T-helper 17 cell (primary cell): ENCODE measurements at regions not wholly inside any gene's neighbourhood (a gene's known extent, or its start where the extent isn't known, plus 50 kb on each side); places are given as distances from the start of the nearest gene placed in this dataset.
"Not testable (repeated sequence)": the region's sequence is repeated elsewhere in the genome, so short reads cannot be mapped to it uniquely, and the experiment has no call there.

ENCODE experiments used
- ATAC-seq: fragments of 150-1000 bp; cut with Tn5 transposase; 2 replicates; pipeline ENCODE4 v1.10.0; 2021; ENCODE audit warnings: mild to moderate bottlenecking, moderate library complexity
- DNase-seq, 3 donors: peaks; one replicate each; pipeline versions ENCODE4 v3.0.0 to v3.0.0-alpha.2; 2020 to 2021
- H3K9me3 ChIP-seq: one replicate; pipeline ENCODE4 v1.7.0; 2013; ENCODE audit warnings: low read length, mild to moderate bottlenecking; ENCODE audit not compliant: control insufficient read depth, poor library complexity, severe bottlenecking
- H3K27ac Mint-ChIP-seq: one replicate; pipeline ENCODE4 v1.8.0; 2022; ENCODE audit warnings: mild to moderate bottlenecking, moderate library complexity, mixed read lengths
- H3K27me3 Mint-ChIP-seq: one replicate; pipeline ENCODE4 v1.8.0; 2022; ENCODE audit warnings: mixed read lengths
- H3K36me3 Mint-ChIP-seq: one replicate; pipeline ENCODE4 v1.8.0; 2022; ENCODE audit warnings: low read depth, mixed read lengths
- H3K4me1 Mint-ChIP-seq: one replicate; pipeline ENCODE4 v1.8.0; 2022; ENCODE audit warnings: mild to moderate bottlenecking, mixed read lengths
- H3K4me3 Mint-ChIP-seq: one replicate; pipeline ENCODE4 v1.8.0; 2022; ENCODE audit warnings: mild to moderate bottlenecking, moderate library complexity, mixed read lengths

GRCh38 chr9:720239-720881, 121.1 kb upstream of the DMRT1 start:
- DNase-seq (no peak), ATAC-seq (no peak)
- no peak overlapping the region for H3K4me3 Mint-ChIP-seq
- no peaks in the 10 kb centered on the region for H3K9me3 ChIP-seq
- H3K36me3 Mint-ChIP-seq: no peaks in the 10 kb centered on the region
- H3K27ac Mint-ChIP-seq: no peak overlapping the region
- H3K4me1 Mint-ChIP-seq: peaks cover 5% of the 10 kb centered on the region
- H3K27me3 Mint-ChIP-seq: peaks cover 5% of the 10 kb centered on the region

GRCh38 chr9:722388-722980, 119.0 kb upstream of the DMRT1 start:
- Mint-ChIP-seq H3K4me1 (peaks cover 5% of the 10 kb centered on the region), H3K4me3 (no peak overlapping the region), H3K27me3 (peaks cover 5% of the 10 kb centered on the region), H3K27ac (no peak overlapping the region), H3K36me3 (no peaks in the 10 kb centered on the region)
- DNase-seq (no peak), ATAC-seq (no peak)
- no peaks in the 10 kb centered on the region for H3K9me3 ChIP-seq

GRCh38 chr9:724461-724860, 117.0 kb upstream of the DMRT1 start:
- H3K4me3 Mint-ChIP-seq, H3K9me3 ChIP-seq, ATAC-seq, DNase-seq, H3K36me3 Mint-ChIP-seq, H3K27me3 Mint-ChIP-seq, H3K27ac Mint-ChIP-seq, H3K4me1 Mint-ChIP-seq: not testable (repeated sequence)

GRCh38 chr9:726005-726404, 115.5 kb upstream of the DMRT1 start:
- Mint-ChIP-seq H3K4me3 (no peak overlapping the region), H3K27ac (no peak overlapping the region), H3K36me3 (peaks cover 2% of the 10 kb centered on the region), H3K4me1 (peaks cover 2% of the 10 kb centered on the region), H3K27me3 (no peaks in the 10 kb centered on the region)
- no peaks in the 10 kb centered on the region for H3K9me3 ChIP-seq
- DNase-seq (no peak), ATAC-seq (no peak)

GRCh38 chr9:727767-728166, 113.7 kb upstream of the DMRT1 start:
- Mint-ChIP-seq H3K27ac (no peak overlapping the region), H3K4me3 (no peak overlapping the region), H3K27me3 (no peaks in the 10 kb centered on the region), H3K4me1 (peaks cover 2% of the 10 kb centered on the region), H3K36me3 (peaks cover 2% of the 10 kb centered on the region)
- no peaks in the 10 kb centered on the region for H3K9me3 ChIP-seq
- ATAC-seq: no peak
- no peak for DNase-seq

- H3K27me3 Mint-ChIP-seq: no peaks in the 10 kb centered on the region
- H3K4me1 Mint-ChIP-seq: peaks cover 2% of the 10 kb centered on the region
- no peak overlapping the region for H3K27ac Mint-ChIP-seq
- no peaks in the 10 kb centered on the region for H3K9me3 ChIP-seq
- no peak overlapping the region for H3K4me3 Mint-ChIP-seq
- peaks cover 2% of the 10 kb centered on the region for H3K36me3 Mint-ChIP-seq
- DNase-seq: no peak
- ATAC-seq: no peak
Measured at GRCh38 chr9:728535-728934, 113.0 kb upstream of the DMRT1 start.

GRCh38 chr9:731474-731873, 110.0 kb upstream of the DMRT1 start:
- Mint-ChIP-seq H3K4me1 (no peaks in the 10 kb centered on the region), H3K4me3 (no peak overlapping the region), H3K27me3 (no peaks in the 10 kb centered on the region), H3K27ac (no peak overlapping the region), H3K36me3 (peaks cover 2% of the 10 kb centered on the region)
- DNase-seq: no peak
- ATAC-seq: no peak
- H3K9me3 ChIP-seq: no peaks in the 10 kb centered on the region

GRCh38 chr9:734831-735511, 106.5 kb upstream of the DMRT1 start:
- Mint-ChIP-seq H3K4me3 (no peak overlapping the region), H3K4me1 (no peaks in the 10 kb centered on the region), H3K27ac (no peak overlapping the region), H3K36me3 (no peaks in the 10 kb centered on the region), H3K27me3 (no peaks in the 10 kb centered on the region)
- DNase-seq (no peak), ATAC-seq (no peak)
- H3K9me3 ChIP-seq: no peaks in the 10 kb centered on the region

- no peaks in the 10 kb centered on the region for H3K27me3 Mint-ChIP-seq
- no peak for DNase-seq
- peaks cover 3% of the 10 kb centered on the region for H3K36me3 Mint-ChIP-seq
- H3K4me1 Mint-ChIP-seq: no peaks in the 10 kb centered on the region
- no peak overlapping the region for H3K27ac Mint-ChIP-seq
- no peak for ATAC-seq
- no peak overlapping the region for H3K4me3 Mint-ChIP-seq
- no peaks in the 10 kb centered on the region for H3K9me3 ChIP-seq
Measured at GRCh38 chr9:737400-738120, 103.9 kb upstream of the DMRT1 start.

GRCh38 chr9:738209-738915, 103.1 kb upstream of the DMRT1 start:
- H3K4me3 Mint-ChIP-seq: no peak overlapping the region
- no peaks in the 10 kb centered on the region for H3K27me3 Mint-ChIP-seq
- H3K4me1 Mint-ChIP-seq: peaks cover 2% of the 10 kb centered on the region
- no peak overlapping the region for H3K27ac Mint-ChIP-seq
- DNase-seq (no peak), ATAC-seq (no peak)
- peaks cover 3% of the 10 kb centered on the region for H3K36me3 Mint-ChIP-seq
- no peaks in the 10 kb centered on the region for H3K9me3 ChIP-seq

GRCh38 chr9:739362-739761, 102.1 kb upstream of the DMRT1 start:
- H3K27me3 Mint-ChIP-seq: no peaks in the 10 kb centered on the region
- no peaks in the 10 kb centered on the region for H3K9me3 ChIP-seq
- no peak overlapping the region for H3K27ac Mint-ChIP-seq
- peaks cover 3% of the 10 kb centered on the region for H3K36me3 Mint-ChIP-seq
- no peak overlapping the region for H3K4me3 Mint-ChIP-seq
- H3K4me1 Mint-ChIP-seq: peaks cover 2% of the 10 kb centered on the region
- DNase-seq: no peak
- no peak for ATAC-seq

- H3K36me3 Mint-ChIP-seq: peaks cover 3% of the 10 kb centered on the region
- no peak overlapping the region for H3K27ac Mint-ChIP-seq
- peaks cover 2% of the 10 kb centered on the region for H3K4me1 Mint-ChIP-seq
Measured at GRCh38 chr9:740221-740620, 101.3 kb upstream of the DMRT1 start.

GRCh38 chr9:742104-742503, 99.4 kb upstream of the DMRT1 start:
- Mint-ChIP-seq H3K27me3 (no peaks in the 10 kb centered on the region), H3K4me3 (no peak overlapping the region), H3K27ac (no peak overlapping the region), H3K4me1 (peaks cover 4% of the 10 kb centered on the region), H3K36me3 (peaks cover 6% of the 10 kb centered on the region)
- DNase-seq: no peak
- ATAC-seq: no peak
- H3K9me3 ChIP-seq: no peaks in the 10 kb centered on the region

More at GRCh38 chr9:740221-740620, 101.3 kb upstream of the DMRT1 start:
- no peak for DNase-seq
- Mint-ChIP-seq H3K27me3 (no peaks in the 10 kb centered on the region), H3K4me3 (no peak overlapping the region)
- no peaks in the 10 kb centered on the region for H3K9me3 ChIP-seq
- no peak for ATAC-seq
